Neural crest cell (in vitro differentiated cells): ENCODE measurements at regions not wholly inside any gene's neighbourhood (a gene's known extent, or its start where the extent isn't known, plus 50 kb on each side); places are given as distances from the start of the nearest gene placed in this dataset.
"Not testable (repeated sequence)": the region's sequence is repeated elsewhere in the genome, so short reads cannot be mapped to it uniquely, and the experiment has no call there.

ENCODE experiments used
- DNase-seq: peaks from one replicate; pipeline ENCODE4 v3.0.0; 2021; ENCODE audit warnings: low read depth, mixed read lengths, low spot score
- H3K27ac Mint-ChIP-seq: one replicate; pipeline ENCODE4 v1.8.0; 2021; ENCODE audit warnings: mild to moderate bottlenecking, mixed read lengths; ENCODE audit not compliant: unreplicated experiment
- H3K27me3 Mint-ChIP-seq: 2 replicates; pipeline ENCODE4 v1.8.0; 2021; ENCODE audit warnings: low read depth, mild to moderate bottlenecking, mixed read lengths
- H3K36me3 Mint-ChIP-seq: 2 replicates; pipeline ENCODE4 v1.8.0; 2021; ENCODE audit warnings: low read depth, mild to moderate bottlenecking, mixed read lengths
- H3K4me1 Mint-ChIP-seq: 2 replicates; pipeline ENCODE4 v1.8.0; 2021; ENCODE audit warnings: mixed read lengths
- H3K4me3 Mint-ChIP-seq: one replicate; pipeline ENCODE4 v1.8.0; 2021; ENCODE audit warnings: mild to moderate bottlenecking, mixed read lengths
- H3K9me3 Mint-ChIP-seq: 2 replicates; pipeline ENCODE4 v1.8.0; 2021; ENCODE audit warnings: mixed read lengths
- TF ChIP-seq, protein P1 (sequence below): fragments of 200-600 bp; sonication (generic); conservative IDR thresholded peaks from 2 replicates; pipeline ENCODE4 v1.5.0; 2021; ENCODE audit warnings: antibody characterized with exemption, mild to moderate bottlenecking

DNA sequence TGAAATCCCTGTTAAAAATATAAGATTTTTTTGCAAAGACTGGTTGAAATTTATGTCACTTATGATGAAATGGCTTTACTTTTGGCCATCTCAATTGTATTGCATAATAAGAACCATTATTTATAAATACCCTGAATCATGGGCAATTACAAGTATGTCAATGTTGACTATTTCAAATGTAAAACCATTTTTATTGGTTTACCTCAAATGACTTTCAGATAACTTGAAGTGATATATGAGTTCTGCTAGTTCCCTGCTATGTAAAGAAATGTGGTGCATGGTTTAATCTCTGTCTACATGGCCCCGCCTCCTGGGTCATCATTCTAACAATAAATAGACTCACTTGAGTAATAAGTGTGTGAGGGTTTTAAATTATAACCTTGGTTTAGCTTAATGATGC lies 275.6 kb upstream of the PREP start:
- H3K4me3 Mint-ChIP-seq, result no peak overlapping the region
- no peak overlapping the region for H3K27ac Mint-ChIP-seq
- DNase-seq, result no peak
- peaks cover 11% of the 10 kb centered on the region for H3K36me3 Mint-ChIP-seq
- peaks cover 16% of the 10 kb centered on the region for H3K9me3 Mint-ChIP-seq
- no peaks in the 10 kb centered on the region for H3K4me1 Mint-ChIP-seq
- H3K27me3 Mint-ChIP-seq, result no peaks in the 10 kb centered on the region
- TF ChIP-seq, protein P1, sequence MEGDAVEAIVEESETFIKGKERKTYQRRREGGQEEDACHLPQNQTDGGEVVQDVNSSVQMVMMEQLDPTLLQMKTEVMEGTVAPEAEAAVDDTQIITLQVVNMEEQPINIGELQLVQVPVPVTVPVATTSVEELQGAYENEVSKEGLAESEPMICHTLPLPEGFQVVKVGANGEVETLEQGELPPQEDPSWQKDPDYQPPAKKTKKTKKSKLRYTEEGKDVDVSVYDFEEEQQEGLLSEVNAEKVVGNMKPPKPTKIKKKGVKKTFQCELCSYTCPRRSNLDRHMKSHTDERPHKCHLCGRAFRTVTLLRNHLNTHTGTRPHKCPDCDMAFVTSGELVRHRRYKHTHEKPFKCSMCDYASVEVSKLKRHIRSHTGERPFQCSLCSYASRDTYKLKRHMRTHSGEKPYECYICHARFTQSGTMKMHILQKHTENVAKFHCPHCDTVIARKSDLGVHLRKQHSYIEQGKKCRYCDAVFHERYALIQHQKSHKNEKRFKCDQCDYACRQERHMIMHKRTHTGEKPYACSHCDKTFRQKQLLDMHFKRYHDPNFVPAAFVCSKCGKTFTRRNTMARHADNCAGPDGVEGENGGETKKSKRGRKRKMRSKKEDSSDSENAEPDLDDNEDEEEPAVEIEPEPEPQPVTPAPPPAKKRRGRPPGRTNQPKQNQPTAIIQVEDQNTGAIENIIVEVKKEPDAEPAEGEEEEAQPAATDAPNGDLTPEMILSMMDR, result no peak

DNA sequence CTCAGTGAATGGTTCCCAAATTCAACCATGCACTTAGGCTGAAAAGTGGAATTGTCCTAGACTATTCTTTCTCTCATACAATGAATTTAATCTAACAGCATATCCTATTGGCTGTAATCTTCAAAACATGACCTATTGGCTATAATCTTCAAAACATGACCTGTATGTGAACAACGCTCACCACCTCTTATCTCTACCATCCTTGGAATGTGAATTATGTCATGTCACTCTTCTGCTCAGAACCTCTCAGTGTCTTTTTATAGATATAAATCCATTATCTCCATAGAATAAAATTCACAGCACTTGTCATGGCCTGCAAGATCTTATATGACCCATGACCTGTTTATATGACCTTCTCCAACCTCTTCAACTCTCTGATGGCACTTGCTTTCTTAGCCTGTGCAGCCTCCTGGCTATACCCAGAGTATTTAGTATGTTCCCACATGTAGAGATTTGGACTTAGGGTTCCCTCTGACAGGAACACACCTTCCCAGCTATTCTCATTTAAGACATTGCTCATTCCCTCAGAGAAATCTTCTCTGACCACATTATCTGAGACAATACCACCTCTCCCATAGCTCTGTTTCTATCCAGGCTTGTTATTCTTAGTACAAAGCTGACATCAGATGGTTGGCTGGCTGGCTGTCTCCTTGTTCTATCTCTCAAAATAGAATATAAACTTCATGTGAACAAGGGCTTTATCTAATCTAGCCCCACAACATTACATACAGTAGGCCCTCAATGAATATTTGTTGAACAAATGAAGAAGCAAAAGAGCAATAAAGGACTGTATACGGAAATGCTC lies 275.0 kb upstream of the PREP start:
- DNase-seq, result no peak
- peaks cover 12% of the 10 kb centered on the region for H3K36me3 Mint-ChIP-seq
- H3K4me3 Mint-ChIP-seq, result no peak overlapping the region
- H3K27ac Mint-ChIP-seq, result no peak overlapping the region
- TF ChIP-seq, protein P1, result no peak
- no peaks in the 10 kb centered on the region for H3K27me3 Mint-ChIP-seq
- peaks cover 17% of the 10 kb centered on the region for H3K9me3 Mint-ChIP-seq
- H3K4me1 Mint-ChIP-seq, result no peaks in the 10 kb centered on the region

DNA sequence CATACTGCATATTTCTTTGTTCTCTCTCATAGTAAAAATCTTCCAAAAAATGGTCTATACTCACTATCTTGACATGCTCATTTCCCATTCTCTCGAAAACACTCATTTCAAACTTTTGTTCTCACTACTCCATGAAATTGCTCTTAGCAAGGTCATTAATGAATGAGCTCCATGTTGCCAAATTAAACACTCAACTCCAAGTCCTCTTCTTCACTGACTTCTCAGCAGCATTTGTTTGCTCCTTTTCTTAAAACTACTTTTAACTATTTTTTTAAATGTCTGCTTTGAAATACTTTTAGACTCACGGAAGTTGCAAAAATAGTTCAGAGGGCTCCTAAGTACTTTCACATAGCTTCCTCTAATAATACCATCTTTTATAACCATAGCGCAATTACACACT lies 274.0 kb upstream of the PREP start:
- Mint-ChIP-seq H3K27ac (no peak overlapping the region), H3K4me3 (no peak overlapping the region), H3K36me3 (peaks cover 14% of the 10 kb centered on the region), H3K4me1 (no peaks in the 10 kb centered on the region), H3K9me3 (peaks cover 21% of the 10 kb centered on the region), H3K27me3 (no peaks in the 10 kb centered on the region)
- DNase-seq, result no peak
- TF ChIP-seq, protein P1, result no peak

DNA sequence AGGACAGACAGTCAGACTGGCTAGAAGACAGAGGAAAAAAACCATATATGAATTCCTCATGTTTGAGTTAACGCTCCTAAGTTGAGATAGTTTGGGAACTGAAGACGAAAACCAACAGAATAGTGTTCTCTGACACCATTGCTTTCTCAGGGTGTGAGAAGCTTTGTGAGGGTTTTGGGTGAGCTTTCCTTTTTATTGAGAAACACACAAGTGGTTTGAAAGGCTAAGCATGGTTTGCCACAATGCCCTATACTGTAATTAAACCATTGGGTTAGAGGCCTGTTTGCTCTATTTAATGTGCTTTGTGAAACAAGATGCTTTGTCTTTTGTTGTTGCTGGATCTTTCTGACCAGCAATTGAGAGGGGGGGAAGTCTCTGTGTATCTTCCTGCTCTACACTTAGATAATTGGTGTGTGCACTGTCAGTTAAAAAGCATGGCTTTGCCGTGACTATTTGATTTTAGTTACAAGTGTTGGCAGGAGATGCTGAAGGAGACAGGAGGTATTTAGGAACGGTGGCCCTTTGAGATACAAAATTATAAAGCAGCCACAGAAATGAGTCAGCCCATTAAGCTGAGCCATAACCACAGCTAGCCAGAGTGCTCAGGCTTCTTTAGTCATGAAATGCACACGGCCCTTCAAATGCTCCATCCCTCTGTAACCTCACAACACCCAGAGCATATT lies 273.0 kb upstream of the PREP start:
- no peak for DNase-seq
- Mint-ChIP-seq H3K36me3 (peaks cover 6% of the 10 kb centered on the region), H3K4me1 (no peaks in the 10 kb centered on the region), H3K27me3 (no peaks in the 10 kb centered on the region), H3K4me3 (no peak overlapping the region), H3K9me3 (peaks cover 22% of the 10 kb centered on the region), H3K27ac (no peak overlapping the region)
- TF ChIP-seq, protein P1, result no peak

DNA sequence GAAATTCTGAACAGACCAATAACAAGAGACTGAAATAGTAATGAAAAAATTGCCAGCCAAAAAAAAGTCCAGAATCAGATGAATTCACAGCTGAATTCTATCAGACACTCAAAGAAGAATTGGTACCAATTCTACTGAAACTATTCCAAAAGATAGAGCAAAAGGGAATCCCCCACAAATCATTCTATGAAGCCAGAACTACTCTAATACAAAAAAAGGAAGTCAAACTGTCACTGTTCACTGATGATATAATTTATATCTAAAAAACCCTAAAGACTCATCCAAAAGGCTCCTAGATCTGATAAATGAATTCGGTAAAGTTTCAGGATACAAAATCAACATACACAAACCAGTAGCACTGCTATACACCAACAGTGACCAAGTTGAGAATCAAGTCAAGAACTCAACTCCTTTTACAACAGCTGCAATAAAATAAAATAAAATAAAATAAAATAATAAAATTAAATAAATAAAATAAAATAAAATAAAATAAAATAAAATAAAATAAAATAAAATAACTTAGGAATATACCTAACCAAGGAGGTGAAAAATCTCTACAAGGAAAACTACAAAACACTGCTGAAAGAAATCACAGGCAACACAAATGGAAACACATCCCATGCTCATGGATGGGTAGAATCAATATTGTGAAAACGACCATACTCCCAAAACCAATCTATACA lies 270.1 kb upstream of the PREP start:
- not testable (repeated sequence) for H3K27ac Mint-ChIP-seq, H3K36me3 Mint-ChIP-seq, H3K27me3 Mint-ChIP-seq, H3K4me1 Mint-ChIP-seq, H3K4me3 Mint-ChIP-seq, DNase-seq
- peaks cover 36% of the 10 kb centered on the region for H3K9me3 Mint-ChIP-seq

DNA sequence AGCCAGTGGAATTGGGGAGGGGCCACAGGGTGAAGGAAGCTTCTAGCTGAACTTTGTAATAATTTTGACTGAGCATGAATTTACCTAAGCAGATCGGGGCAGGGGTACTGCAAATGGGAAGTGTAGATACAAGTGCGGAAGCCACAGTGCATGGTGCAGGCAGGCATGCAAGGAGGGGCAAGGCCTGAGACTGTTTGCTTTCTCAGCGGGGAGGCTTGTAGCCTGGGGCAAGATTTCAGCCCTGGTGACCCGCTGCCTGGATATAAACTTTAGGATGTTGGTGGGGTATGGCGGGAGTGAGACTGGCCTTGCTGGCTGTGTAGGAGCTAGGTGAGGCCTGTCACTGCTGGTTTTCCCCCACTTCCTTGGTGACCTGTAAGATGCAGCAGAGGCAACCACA lies 266.4 kb upstream of the PREP start:
- Mint-ChIP-seq H3K27ac (no peak overlapping the region), H3K9me3 (peaks cover 34% of the 10 kb centered on the region), H3K27me3 (no peaks in the 10 kb centered on the region), H3K4me3 (no peak overlapping the region), H3K36me3 (peaks cover 5% of the 10 kb centered on the region), H3K4me1 (no peaks in the 10 kb centered on the region)
- TF ChIP-seq, protein P1, result no peak
- no peak for DNase-seq
